Ascending aorta (tissue), 2 donors: ENCODE measurements at regions not wholly inside any gene's neighbourhood (a gene's known extent, or its start where the extent isn't known, plus 50 kb on each side); places are given as distances from the start of the nearest gene placed in this dataset.

Experiments used
- DNase-seq, 2 donors: peaks; one replicate each; pipeline ENCODE4 v3.0.0-alpha.2; 2019; ENCODE audit warnings: low spot score in 2 of 2
- H3K27ac ChIP-seq, 2 donors: fragments of 200-600 bp; sonication (generic); one replicate each; pipeline ENCODE4 v1.5.1; 2016 to 2017; ENCODE audit warnings: mild to moderate bottlenecking in 1 of 2
- H3K27me3 ChIP-seq: fragments of 200-600 bp; sonication (generic); one replicate; pipeline ENCODE4 v1.5.1; 2017
- H3K36me3 ChIP-seq, 2 donors: fragments of 200-600 bp; sonication (generic); one replicate each; pipeline ENCODE4 v1.5.1; 2016
- H3K4me1 ChIP-seq, 2 donors: fragments of 200-600 bp; sonication (generic); one replicate each; pipeline ENCODE4 v1.5.1; 2016 to 2017; ENCODE audit warnings: mild to moderate bottlenecking in 1 of 2
- H3K4me3 ChIP-seq, 2 donors: fragments of 200-600 bp; sonication (generic); one replicate each; pipeline ENCODE4 v1.5.1; 2016 to 2017; ENCODE audit warnings: mild to moderate bottlenecking in 1 of 2
- H3K9me3 ChIP-seq, 2 donors: fragments of 200-600 bp; sonication (generic); one replicate each; pipeline ENCODE4 v1.5.1; 2016
- CTCF ChIP-seq, 3 experiments: fragments of 200-600 bp in 2 of 3; fragments of 450-650 bp in 1 of 3; sonication (generic) in 2 of 3; IDR thresholded peaks; one replicate each; pipeline ENCODE4 v1.5.1; 2016 to 2019; ENCODE audit warnings: antibody characterized with exemption in 3 of 3, mild to moderate bottlenecking in 1 of 3, moderate library complexity in 1 of 3
- intact Hi-C: fragments of 100-400 bp; cut with DNase I; formaldehyde crosslinking; loops from one replicate; pipeline ENCODE4 v1.15.1; 2023

- intact Hi-C loops = no loop called here
Measured at GRCh38 chr2:176763851-176764404, 448.7 kb upstream of the HNRNPA3 start.

GRCh38 chr2:176764921-176765320 lies 447.7 kb upstream of the HNRNPA3 start:
- DNase-seq = no peak
- no peak for TF ChIP-seq CTCF (IDR thresholded peaks at IDR 0.05)
- Histone ChIP-seq H3K36me3 (no peaks in the 10 kb centered on the region), H3K9me3 (no peaks in the 10 kb centered on the region), H3K27me3 (no peaks in the 10 kb centered on the region), H3K4me3 (no peak overlapping the region), H3K4me1 (no peaks in the 10 kb centered on the region), H3K27ac (no peak overlapping the region)
- intact Hi-C loops = no loop called here

More at GRCh38 chr2:176763851-176764404, 448.7 kb upstream of the HNRNPA3 start:
- H3K4me1 ChIP-seq = no peaks in the 10 kb centered on the region
- H3K36me3 ChIP-seq = no peaks in the 10 kb centered on the region
- DNase-seq = no peak
- no peaks in the 10 kb centered on the region for H3K9me3 ChIP-seq
- H3K4me3 ChIP-seq = no peak overlapping the region
- no peaks in the 10 kb centered on the region for H3K27me3 ChIP-seq
- no peak for TF ChIP-seq CTCF (IDR thresholded peaks at IDR 0.05)
- no peak overlapping the region for H3K27ac ChIP-seq

DNA sequence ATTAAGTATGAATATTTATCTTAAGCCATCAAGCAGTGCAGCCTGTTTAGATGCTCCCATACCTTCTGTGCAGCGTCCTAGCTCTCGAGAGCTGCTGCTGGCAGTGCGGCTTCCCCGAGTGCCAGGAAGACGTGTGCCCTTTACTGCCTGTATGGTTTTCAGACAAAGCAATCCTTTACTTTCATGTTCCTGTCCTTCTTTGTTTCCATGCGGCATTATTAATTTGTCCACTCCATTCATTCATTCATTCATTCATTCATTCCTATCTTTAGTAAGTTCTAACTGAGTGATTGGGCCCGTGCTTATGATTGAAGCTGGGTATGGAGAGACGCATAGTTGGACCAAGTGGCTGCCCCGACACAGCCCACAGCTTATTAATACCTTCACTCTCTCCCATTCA lies 446.6 kb upstream of the HNRNPA3 start:
- Histone ChIP-seq H3K4me1 (no peaks in the 10 kb centered on the region), H3K4me3 (no peak overlapping the region), H3K27me3 (no peaks in the 10 kb centered on the region), H3K36me3 (no peaks in the 10 kb centered on the region), H3K27ac (no peak overlapping the region), H3K9me3 (no peaks in the 10 kb centered on the region)
- intact Hi-C loops = no loop called here
- TF ChIP-seq CTCF (IDR thresholded peaks at IDR 0.05) = no peak
- DNase-seq = no peak

GRCh38 chr2:176768185-176768584 lies 444.4 kb upstream of the HNRNPA3 start:
- Histone ChIP-seq H3K4me1 (no peaks in the 10 kb centered on the region), H3K27me3 (no peaks in the 10 kb centered on the region), H3K9me3 (no peaks in the 10 kb centered on the region), H3K27ac (no peak overlapping the region), H3K4me3 (no peak overlapping the region), H3K36me3 (no peaks in the 10 kb centered on the region)
- no peak for TF ChIP-seq CTCF (IDR thresholded peaks at IDR 0.05)
- intact Hi-C loops = no loop called here
- no peak for DNase-seq

GRCh38 chr2:176769021-176769420 lies 443.6 kb upstream of the HNRNPA3 start:
- Histone ChIP-seq H3K27me3 (no peaks in the 10 kb centered on the region), H3K4me1 (no peaks in the 10 kb centered on the region), H3K9me3 (no peaks in the 10 kb centered on the region), H3K27ac (no peak overlapping the region), H3K36me3 (no peaks in the 10 kb centered on the region), H3K4me3 (no peak overlapping the region)
- DNase-seq = no peak
- no peak for TF ChIP-seq CTCF (IDR thresholded peaks at IDR 0.05)
- intact Hi-C loops = no loop called here
